HUES48 (cell line): ENCODE measurements at regions not wholly inside any gene's neighbourhood (a gene's known extent, or its start where the extent isn't known, plus 50 kb on each side); places are given as distances from the start of the nearest gene placed in this dataset.

Source experiments
- H3K27ac ChIP-seq: one replicate; pipeline ENCODE4 v1.7.0; 2013; ENCODE audit warnings: low read depth, low read length, inconsistent platforms
- H3K27me3 ChIP-seq: 2 replicates; pipeline ENCODE4 v1.6.1; 2013; ENCODE audit warnings: mild to moderate bottlenecking, low read length; ENCODE audit not compliant: control insufficient read depth, insufficient read depth
- H3K36me3 ChIP-seq: 2 replicates; pipeline ENCODE4 v1.6.1; 2013; ENCODE audit warnings: low read length; ENCODE audit not compliant: control insufficient read depth, insufficient read depth
- H3K4me1 ChIP-seq: 2 replicates; pipeline ENCODE4 v1.6.1; 2013; ENCODE audit warnings: mild to moderate bottlenecking, low read length; ENCODE audit not compliant: control insufficient read depth, insufficient read depth
- H3K4me3 ChIP-seq: 2 replicates; pipeline ENCODE4 v1.5.1; 2013; ENCODE audit warnings: mild to moderate bottlenecking, low read depth, low read length
- H3K9ac ChIP-seq: 2 replicates; pipeline ENCODE4 v1.6.1; 2013; ENCODE audit warnings: mild to moderate bottlenecking, low read depth, low read length, moderate library complexity
- H3K9me3 ChIP-seq: 2 replicates; pipeline ENCODE4 v1.6.1; 2013; ENCODE audit warnings: low read length; ENCODE audit not compliant: control insufficient read depth, insufficient read depth

DNA sequence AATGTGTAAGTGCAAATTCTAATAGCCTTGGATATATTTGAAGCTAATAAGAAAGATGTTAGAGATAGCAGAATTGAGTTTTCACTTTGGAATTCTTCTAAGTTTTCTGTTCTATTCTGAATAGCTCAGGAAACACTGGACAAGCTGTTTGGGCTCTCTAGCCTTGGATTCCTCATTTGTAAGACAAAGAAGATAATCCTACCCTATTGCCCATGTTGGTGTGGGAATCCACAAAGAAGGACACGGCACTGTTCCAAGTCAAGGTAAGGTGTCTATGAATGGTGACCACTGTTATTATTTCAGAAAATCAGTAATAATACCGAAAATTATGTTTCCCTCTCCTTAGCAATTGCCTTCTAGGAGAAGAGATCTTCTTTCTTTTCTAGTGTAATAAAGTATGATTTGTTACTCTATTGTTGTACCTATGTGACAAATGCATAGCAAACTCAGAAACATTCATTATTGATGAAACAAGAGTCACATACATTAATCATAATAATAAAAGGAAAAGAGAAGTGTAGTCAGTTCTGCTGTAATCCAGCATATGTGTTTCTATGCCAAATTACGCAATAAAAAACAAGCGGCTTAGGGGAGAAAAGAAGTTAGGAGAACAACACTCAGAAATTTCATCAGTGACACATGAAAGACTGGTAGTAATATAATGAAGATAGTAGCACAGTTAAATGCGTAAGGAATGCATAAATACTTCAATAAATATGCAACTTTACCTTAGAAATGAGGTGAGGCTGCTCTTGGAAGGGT is 1012.3 kb upstream of the PHF14 start:
- no peak overlapping the region for H3K27ac ChIP-seq

DNA sequence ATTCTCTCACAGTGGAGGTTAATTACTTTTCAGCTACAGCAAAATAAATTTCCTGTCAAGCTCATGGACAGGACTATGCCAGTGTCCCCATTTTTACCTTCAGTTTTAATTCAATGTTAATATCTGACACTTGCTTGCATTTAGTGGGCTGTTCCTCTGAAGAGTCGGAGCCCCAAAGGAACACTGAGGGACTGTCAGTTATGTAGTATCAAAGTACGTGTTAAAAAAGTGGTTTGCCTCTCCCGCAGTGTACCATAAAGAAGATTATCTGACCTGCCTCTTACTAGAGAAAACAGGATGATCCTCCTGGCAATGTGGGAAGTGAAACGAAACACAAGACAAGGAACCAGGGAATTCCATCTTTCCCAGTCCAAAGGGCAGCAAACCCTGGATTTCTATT is 1010.9 kb upstream of the PHF14 start:
- Histone ChIP-seq H3K36me3 (no peaks in the 10 kb centered on the region), H3K9ac (no peak overlapping the region), H3K4me1 (peaks cover 14% of the 10 kb centered on the region), H3K9me3 (no peaks in the 10 kb centered on the region), H3K27ac (no peak overlapping the region), H3K27me3 (no peaks in the 10 kb centered on the region), H3K4me3 (no peak overlapping the region)

More for the DNA sequence above, 1012.3 kb upstream of the PHF14 start:
- H3K27me3 ChIP-seq: no peaks in the 10 kb centered on the region
- no peak overlapping the region for H3K9ac ChIP-seq
- H3K4me1 ChIP-seq: peaks cover 14% of the 10 kb centered on the region
- no peaks in the 10 kb centered on the region for H3K36me3 ChIP-seq
- H3K9me3 ChIP-seq: no peaks in the 10 kb centered on the region
- H3K4me3 ChIP-seq: no peak overlapping the region

DNA sequence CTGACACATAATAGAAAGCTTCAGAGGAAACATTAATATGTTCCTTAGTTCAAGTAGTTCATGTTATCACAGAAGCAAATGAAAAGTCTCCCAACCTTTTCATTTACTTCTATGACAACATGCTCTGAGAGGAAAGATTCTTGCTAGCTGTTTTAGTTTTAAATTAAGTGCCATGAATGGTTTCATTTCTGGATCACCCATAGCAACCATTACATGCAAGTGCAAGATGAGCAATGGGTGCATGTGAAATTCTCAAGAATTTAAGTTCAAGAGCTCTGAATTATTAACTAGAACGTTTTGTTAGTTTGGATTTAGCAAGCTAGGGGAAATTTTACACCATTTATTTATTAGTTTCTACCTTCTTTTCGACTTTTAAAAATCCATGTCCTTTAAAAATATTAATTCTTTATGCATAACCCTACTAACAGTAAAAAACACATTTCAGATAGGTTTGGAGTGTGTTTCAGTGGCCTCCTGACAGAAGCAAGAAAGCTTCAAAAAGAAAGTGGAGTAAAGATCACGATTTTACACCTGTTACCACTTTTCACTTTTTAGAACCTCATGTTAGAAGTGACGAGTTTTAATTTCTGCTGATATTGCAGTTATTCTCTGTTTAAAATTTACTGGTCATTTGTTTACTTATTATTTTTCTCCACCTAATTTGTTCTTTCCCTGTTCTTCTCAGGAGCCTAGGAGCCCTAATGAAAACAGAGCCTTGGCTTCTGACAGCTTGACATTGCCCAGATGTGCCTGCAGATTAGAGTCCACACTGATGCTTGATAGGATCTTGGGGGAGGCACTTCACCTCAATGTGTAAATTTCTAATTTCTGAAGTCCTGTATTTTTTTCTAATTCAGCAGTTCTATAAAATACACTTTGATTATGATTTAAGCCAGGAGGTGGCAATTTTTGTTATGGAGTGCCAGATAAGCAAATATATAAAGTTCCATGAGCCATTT is 995.3 kb upstream of the PHF14 start:
- no peaks in the 10 kb centered on the region for H3K36me3 ChIP-seq
- no peaks in the 10 kb centered on the region for H3K9me3 ChIP-seq
- H3K4me1 ChIP-seq: no peaks in the 10 kb centered on the region
- no peaks in the 10 kb centered on the region for H3K27me3 ChIP-seq
- H3K9ac ChIP-seq: no peak overlapping the region
- no peak overlapping the region for H3K4me3 ChIP-seq
- H3K27ac ChIP-seq: no peak overlapping the region

DNA sequence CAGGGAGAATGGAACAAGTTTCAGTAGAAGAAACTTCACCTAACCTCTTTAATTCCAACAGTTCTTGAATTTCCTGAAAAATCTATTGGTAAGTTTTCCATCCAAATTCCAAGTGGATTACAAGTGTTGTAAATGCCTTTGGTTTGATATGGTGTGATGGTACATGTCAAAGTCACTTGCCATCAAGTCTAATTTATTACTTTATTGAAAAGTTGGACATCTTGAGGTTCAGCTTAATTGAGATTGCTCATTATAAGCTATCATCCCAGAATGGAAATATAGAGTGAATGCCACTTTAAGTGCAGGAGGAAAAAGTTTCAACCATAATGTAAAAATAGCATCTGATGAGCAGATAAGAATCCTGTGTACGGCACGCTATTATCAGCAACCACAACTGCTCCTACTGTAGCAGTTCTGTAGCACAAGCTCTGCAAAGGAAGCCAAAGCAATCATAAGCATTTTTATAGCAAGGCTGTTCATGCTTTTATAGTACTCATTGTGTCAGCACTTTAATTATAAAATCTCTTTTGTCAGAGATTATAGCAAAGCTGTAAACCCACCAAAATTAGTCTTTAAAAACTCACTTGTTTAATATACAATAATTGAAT is 991.8 kb upstream of the PHF14 start:
- H3K4me3 ChIP-seq: no peak overlapping the region
- H3K27ac ChIP-seq: no peak overlapping the region
- no peaks in the 10 kb centered on the region for H3K4me1 ChIP-seq
- H3K36me3 ChIP-seq: no peaks in the 10 kb centered on the region
- no peaks in the 10 kb centered on the region for H3K27me3 ChIP-seq
- no peak overlapping the region for H3K9ac ChIP-seq
- no peaks in the 10 kb centered on the region for H3K9me3 ChIP-seq

DNA sequence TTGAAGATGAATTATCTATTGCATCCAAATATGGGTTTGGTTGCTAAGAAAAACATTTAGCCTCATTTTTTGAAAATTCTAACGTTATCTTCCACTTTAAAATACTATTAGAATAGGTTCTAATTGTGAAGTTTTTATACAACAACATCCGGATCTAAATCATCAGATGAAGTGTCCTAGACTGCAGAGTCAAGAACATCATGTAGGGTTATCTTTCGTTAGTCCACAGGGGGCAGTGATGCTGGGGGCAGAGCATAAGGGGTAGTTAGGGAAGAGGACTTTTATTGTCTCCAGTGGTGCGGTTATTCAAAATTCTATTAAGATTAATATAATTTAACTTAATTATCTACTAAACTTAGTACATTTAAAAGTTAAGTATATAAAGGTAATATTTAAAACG is 990.6 kb upstream of the PHF14 start:
- no peak overlapping the region for H3K27ac ChIP-seq
- no peaks in the 10 kb centered on the region for H3K36me3 ChIP-seq
- no peak overlapping the region for H3K4me3 ChIP-seq
- no peaks in the 10 kb centered on the region for H3K4me1 ChIP-seq
- no peak overlapping the region for H3K9ac ChIP-seq
- H3K27me3 ChIP-seq: no peaks in the 10 kb centered on the region
- H3K9me3 ChIP-seq: 0 out of 2 replicates have a peak, but pooled peaks cover 3% of the 10 kb centered on the region

DNA sequence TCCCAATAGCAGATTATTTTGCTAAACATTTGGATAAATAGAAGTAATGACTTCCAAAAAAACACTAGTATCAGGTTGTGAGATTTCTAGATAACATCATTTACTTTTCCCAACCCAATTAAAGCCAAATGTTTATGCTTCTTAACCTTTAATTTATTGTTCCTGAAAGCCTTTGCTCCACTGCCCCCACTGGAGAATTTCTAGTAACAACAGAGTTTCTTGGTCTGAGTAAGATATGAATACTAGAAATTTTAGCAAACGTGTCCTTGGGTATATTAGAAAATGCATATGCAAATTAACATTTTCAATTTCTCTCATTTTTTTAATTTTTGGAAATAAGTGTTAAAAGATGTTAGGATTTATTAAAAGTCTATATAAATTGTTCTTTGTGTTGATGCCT is 958.0 kb upstream of the PHF14 start:
- Histone ChIP-seq H3K36me3 (no peaks in the 10 kb centered on the region), H3K4me1 (no peaks in the 10 kb centered on the region), H3K9ac (no peak overlapping the region), H3K27ac (no peak overlapping the region), H3K9me3 (peaks cover 4% of the 10 kb centered on the region; the same call in 1 of the 2 replicates), H3K27me3 (no peaks in the 10 kb centered on the region), H3K4me3 (no peak overlapping the region)

DNA sequence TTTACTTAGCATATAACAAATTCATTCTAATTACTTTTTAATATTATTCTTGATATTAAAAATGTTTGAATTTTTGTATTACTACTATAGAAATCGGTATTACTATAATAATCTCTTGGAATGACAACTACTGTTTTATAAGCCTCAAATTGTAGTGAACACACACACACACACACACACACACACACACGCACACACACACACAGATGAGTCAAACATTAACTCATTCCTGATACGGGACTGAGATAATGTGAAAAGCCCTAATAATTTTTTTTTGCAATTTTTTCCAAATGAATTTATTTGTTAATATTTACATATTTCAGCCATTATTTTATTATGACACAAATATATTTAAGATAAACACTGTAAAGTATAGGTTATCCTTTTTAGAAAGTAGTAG is 951.2 kb upstream of the PHF14 start:
- H3K27ac ChIP-seq: no peak overlapping the region
- H3K9me3 ChIP-seq: no peaks in the 10 kb centered on the region
- H3K4me1 ChIP-seq: no peaks in the 10 kb centered on the region
- no peak overlapping the region for H3K9ac ChIP-seq
- H3K36me3 ChIP-seq: no peaks in the 10 kb centered on the region
- H3K4me3 ChIP-seq: no peak overlapping the region
- no peaks in the 10 kb centered on the region for H3K27me3 ChIP-seq

DNA sequence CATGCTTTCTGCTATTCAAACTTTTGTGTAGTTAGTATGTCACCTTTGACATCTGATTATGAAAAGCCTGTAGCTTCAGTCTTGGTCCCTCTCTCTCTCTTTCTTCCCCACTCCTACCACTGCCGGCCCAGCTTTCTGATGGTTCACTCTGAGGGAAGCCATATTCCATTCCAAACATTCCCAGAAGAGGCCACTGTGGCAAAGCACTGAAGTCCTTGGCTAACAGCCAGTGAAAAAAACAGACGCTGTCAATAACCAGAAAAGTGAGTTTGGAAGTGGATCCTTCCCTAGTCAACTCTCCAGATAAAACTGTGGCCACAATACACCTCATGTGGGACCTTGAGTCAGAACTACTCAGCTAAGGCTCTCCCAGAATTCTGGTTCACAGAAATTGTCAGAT is 950.7 kb upstream of the PHF14 start:
- no peak overlapping the region for H3K4me3 ChIP-seq
- no peaks in the 10 kb centered on the region for H3K36me3 ChIP-seq
- no peaks in the 10 kb centered on the region for H3K4me1 ChIP-seq
- no peak overlapping the region for H3K9ac ChIP-seq
- H3K27ac ChIP-seq: no peak overlapping the region
- no peaks in the 10 kb centered on the region for H3K27me3 ChIP-seq
- H3K9me3 ChIP-seq: no peaks in the 10 kb centered on the region

DNA sequence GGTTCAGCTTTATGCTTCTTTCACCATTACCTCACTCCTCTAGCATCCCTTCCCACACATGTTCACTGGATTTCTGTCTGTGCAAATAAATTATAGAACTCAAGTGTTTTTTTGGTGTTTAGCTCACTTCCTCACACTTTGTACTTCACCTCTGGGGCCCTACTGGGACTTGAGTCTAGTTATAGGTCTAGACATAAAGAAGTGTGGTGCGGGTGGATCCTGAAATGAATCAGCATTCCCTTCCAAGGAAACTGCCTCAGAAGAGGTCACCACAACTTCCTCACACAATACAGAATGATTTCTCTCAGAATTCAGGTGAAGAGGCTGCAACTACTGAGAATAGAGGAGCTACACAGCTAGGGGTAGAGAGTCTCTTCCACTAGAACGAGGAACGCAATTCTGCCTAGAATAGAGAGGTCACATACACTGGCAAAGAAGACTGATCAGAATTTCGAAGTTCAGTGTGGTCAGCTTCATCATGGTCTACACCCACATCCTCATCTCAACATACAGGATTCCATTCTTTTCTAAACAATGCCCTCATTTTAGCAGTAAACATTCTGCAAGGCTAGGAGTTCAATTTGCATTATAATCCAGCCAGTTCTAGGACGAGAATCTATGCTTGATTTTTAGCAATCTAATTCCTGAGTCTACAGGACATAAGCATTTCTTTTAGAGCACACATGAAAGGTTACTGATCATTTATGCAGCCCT is 938.7 kb upstream of the PHF14 start:
- Histone ChIP-seq H3K4me3 (no peak overlapping the region), H3K27ac (no peak overlapping the region), H3K9me3 (no peaks in the 10 kb centered on the region)

DNA sequence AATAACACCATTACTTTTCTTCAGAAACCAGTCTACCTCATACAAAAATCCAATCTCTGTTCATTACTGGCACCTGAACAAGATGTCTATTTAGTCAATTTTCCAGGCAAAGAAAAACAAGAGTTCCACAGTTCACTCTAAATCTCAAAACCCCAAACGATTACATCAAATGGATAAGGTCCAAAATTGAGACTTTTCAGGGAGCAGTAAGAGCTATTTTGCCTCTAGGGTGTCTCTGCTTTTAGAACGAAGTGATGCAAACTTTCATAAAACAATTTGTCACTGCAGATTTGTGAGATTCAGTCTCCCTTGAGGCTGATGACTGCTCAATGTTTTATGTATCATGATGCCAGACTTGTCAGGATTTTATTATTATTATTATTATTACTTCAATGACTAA is 937.0 kb upstream of the PHF14 start:
- Histone ChIP-seq H3K36me3 (no peaks in the 10 kb centered on the region), H3K4me1 (peaks cover 13% of the 10 kb centered on the region), H3K9me3 (no peaks in the 10 kb centered on the region), H3K27me3 (no peaks in the 10 kb centered on the region), H3K4me3 (no peak overlapping the region), H3K9ac (no peak overlapping the region), H3K27ac (no peak overlapping the region)

More for the DNA sequence above, 938.7 kb upstream of the PHF14 start:
- H3K36me3 ChIP-seq: no peaks in the 10 kb centered on the region
- no peak overlapping the region for H3K9ac ChIP-seq
- H3K4me1 ChIP-seq: peaks cover 9% of the 10 kb centered on the region
- H3K27me3 ChIP-seq: no peaks in the 10 kb centered on the region
